ENCODE measurements at regions not wholly inside any gene's neighbourhood (a gene's known extent, or its start where the extent isn't known, plus 50 kb on each side); places are given as distances from the start of the nearest gene placed in this dataset.

- TF ChIP-seq RAD21 (IDR thresholded peaks at IDR 0.05; ENCODE audit: low read length), result no peak
- TF ChIP-seq, protein P1, sequence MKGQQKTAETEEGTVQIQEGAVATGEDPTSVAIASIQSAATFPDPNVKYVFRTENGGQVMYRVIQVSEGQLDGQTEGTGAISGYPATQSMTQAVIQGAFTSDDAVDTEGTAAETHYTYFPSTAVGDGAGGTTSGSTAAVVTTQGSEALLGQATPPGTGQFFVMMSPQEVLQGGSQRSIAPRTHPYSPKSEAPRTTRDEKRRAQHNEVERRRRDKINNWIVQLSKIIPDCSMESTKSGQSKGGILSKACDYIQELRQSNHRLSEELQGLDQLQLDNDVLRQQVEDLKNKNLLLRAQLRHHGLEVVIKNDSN (IDR thresholded peaks at IDR 0.05; ENCODE audit: borderline replicate concordance, low read depth), result no peak
- no peak for TF ChIP-seq TAF1 (IDR thresholded peaks at IDR 0.05; ENCODE audit: borderline replicate concordance, low read depth, low read length)
- TF ChIP-seq, protein P2, sequence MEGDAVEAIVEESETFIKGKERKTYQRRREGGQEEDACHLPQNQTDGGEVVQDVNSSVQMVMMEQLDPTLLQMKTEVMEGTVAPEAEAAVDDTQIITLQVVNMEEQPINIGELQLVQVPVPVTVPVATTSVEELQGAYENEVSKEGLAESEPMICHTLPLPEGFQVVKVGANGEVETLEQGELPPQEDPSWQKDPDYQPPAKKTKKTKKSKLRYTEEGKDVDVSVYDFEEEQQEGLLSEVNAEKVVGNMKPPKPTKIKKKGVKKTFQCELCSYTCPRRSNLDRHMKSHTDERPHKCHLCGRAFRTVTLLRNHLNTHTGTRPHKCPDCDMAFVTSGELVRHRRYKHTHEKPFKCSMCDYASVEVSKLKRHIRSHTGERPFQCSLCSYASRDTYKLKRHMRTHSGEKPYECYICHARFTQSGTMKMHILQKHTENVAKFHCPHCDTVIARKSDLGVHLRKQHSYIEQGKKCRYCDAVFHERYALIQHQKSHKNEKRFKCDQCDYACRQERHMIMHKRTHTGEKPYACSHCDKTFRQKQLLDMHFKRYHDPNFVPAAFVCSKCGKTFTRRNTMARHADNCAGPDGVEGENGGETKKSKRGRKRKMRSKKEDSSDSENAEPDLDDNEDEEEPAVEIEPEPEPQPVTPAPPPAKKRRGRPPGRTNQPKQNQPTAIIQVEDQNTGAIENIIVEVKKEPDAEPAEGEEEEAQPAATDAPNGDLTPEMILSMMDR (IDR thresholded peaks at IDR 0.05), result no peak
- no peak for TF ChIP-seq RCOR1 (IDR thresholded peaks at IDR 0.05; ENCODE audit: low read length)
- TF ChIP-seq EZH2phosphoT487 (IDR thresholded peaks at IDR 0.05; ENCODE audit: borderline replicate concordance, low read depth), result no peak
- TF ChIP-seq, protein P3, sequence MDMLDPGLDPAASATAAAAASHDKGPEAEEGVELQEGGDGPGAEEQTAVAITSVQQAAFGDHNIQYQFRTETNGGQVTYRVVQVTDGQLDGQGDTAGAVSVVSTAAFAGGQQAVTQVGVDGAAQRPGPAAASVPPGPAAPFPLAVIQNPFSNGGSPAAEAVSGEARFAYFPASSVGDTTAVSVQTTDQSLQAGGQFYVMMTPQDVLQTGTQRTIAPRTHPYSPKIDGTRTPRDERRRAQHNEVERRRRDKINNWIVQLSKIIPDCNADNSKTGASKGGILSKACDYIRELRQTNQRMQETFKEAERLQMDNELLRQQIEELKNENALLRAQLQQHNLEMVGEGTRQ (IDR thresholded peaks at IDR 0.05; ENCODE audit: borderline replicate concordance, low read depth, low read length), result no peak
- no peak for TF ChIP-seq SMC3 (IDR thresholded peaks at IDR 0.05; ENCODE audit: low read depth, low read length)
- TF ChIP-seq NFIC (IDR thresholded peaks at IDR 0.05; ENCODE audit: borderline replicate concordance), result no peak
- TF ChIP-seq EP300 (IDR thresholded peaks at IDR 0.05; ENCODE audit: borderline replicate concordance in 1 of 2, low read depth in 1 of 2, low read length in 1 of 2), result no peak
- no peak for TF ChIP-seq NRF1 (IDR thresholded peaks at IDR 0.05; ENCODE audit: low read depth, low read length)
These were observed 168.0 kb upstream of the PHYHIPL start for GRCh38 chr10:59008452-59008851.
